Inflammatory macrophage treated with lipopolysaccharide for 1 hour (primary cell): ENCODE measurements at regions not wholly inside any gene's neighbourhood (a gene's known extent, or its start where the extent isn't known, plus 50 kb on each side); places are given as distances from the start of the nearest gene placed in this dataset.

Experiments used
- DNase-seq, 2 donors: peaks; one replicate each; pipeline ENCODE4 v3.0.0-alpha.2; 2020 to 2022

DNA sequence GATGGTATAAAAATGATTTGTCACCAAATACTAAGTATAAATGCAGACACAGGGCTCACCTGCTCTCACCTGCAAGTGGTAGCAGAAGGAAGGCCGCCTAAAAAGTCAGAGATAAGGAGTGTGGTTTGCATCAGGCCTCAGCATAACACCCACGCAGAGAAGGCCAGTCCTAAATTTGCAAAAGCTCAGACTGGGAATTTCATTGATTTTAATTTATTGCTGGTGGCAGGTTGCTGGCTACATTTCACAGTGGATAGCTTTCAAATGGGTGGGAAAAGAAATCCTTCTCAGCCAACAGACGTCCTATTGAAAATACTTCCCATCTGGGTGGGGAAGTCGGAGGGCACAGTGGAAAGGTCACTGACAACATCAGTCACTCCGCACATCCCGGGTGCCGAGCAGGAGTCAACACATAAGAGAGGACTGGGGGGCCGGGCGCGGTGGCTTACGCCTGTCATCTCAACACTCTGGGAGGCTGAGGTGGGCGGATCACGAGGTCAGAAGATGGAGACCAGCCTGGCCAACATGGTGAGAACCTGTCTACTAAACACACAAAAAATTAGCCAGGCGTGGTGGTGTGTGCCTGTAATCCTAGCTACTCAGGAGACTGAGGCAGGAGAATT is 561.8 kb upstream of the MKI67 start:
- DNase-seq: no peak

GRCh38 chr10:128689667-128690066 is 563.4 kb upstream of the MKI67 start:
- no peak for DNase-seq

- DNase-seq: no peak
Measured at GRCh38 chr10:128693493-128694131, 567.4 kb upstream of the MKI67 start.

DNA sequence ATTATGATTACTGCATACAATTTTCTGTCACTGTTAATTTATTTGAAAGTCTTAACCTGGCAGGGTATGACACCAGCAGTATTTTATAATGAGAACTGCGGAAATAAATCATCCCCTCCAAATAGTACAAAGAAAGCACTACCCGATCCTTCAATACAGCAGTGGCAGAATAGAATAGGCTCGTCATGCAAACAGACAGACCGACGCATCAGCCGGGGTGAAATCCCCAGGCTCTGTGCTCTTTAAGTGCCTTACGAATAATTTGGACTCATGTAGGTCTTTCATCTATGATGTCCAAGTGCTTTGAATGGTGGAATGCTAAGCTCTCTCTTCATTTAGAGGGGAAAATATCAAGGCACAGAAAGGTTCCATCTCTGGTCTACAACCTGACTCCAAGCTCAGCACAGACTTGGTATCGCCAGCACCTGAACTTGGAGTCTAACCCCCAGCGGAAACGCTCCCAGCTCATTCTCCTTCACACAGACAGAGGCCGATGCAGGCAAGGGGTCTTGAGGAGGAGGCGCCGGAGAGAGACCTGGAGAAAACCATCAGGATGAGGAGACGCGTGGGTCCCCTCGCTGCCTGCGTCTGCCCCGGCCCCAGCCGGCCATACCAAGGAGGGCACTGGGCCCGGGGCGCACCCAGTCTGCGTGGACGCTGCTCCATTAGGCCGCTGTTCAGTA is 568.1 kb upstream of the MKI67 start:
- DNase-seq: no peak

- DNase-seq: no peak
Measured at GRCh38 chr10:128694851-128695725, 568.9 kb upstream of the MKI67 start.

GRCh38 chr10:128695931-128696330 is 569.7 kb upstream of the MKI67 start:
- no peak for DNase-seq

DNA sequence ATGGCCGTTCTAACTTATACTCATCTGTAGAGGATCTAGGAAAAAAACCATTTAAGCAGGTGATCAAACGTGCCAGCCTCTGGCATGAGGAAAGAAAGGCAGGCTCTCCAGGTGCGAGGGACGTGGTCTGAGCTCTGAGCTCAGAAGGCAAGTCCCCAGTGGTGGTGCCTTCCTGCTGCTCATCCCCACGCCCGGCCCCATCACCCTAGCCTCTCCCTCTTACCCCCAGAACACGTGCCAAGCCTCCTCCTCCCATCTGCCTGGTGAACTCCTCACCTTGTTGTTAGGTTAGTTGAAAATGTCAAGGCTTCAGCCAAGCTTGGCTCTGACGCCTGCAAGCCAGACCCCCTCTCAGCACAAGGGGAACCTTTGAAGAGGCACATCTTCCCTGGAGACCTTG is 571.2 kb upstream of the MKI67 start:
- no peak for DNase-seq

DNA sequence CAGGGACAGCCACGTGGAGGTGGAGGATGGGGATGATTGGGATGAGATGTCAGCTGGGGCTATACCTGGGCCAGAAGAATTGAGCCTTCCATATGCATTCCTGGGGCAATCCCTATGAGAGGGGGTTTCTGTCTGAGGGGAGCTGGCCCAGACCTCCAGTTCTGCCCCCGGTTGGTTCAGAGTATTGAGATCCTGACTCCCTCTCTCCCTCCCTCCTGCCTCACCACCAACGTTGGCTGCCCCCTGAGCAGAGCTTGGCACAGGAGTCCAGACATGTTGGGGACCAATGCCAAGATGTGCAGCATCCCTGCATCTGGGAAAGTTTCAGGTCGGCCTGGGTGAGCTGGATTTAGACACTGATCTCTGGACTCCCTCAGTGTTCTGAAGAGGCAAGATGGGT is 575.2 kb upstream of the MKI67 start:
- DNase-seq: no peak

- DNase-seq: no peak
Measured at GRCh38 chr10:128701837-128702236, 575.6 kb upstream of the MKI67 start.

DNA sequence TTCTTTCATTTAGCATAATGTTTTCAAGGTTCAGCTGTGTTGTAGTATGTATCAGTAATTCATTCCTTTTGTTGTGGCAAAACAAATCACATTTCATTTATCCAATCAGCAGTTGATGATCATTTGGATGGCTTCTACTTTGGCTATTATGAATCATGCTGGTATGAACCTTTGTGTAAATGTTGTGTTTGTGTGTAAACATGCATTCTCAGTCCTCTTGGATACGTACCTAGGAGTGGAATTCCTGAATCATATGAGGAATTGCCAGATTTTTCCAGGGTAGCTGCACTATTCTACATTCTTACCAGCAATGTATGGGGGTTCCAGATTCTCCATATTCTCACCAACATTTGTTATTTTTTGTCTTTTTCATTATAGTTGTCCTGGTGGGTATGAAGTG is 578.5 kb upstream of the MKI67 start:
- no peak for DNase-seq

DNA sequence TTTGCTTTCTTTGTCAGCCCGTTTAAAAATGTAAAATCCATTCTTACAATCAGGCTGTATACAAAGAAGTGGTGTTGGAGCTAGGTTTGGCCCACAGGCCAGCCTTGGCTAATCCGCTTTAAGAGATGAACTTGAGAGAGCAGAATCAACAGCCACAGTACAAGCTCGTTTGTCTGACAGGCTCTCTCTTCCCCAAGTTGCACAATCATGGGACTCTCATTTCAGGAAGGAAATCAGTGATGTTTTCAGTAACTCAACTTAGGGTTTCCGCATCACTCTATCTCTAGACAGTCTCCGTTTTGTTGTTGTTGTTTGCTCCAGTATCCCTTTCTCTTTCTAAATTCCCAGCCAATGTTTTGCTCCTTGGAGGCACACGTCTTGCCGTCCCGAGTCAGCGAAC is 582.0 kb upstream of the MKI67 start:
- DNase-seq: no peak

DNA sequence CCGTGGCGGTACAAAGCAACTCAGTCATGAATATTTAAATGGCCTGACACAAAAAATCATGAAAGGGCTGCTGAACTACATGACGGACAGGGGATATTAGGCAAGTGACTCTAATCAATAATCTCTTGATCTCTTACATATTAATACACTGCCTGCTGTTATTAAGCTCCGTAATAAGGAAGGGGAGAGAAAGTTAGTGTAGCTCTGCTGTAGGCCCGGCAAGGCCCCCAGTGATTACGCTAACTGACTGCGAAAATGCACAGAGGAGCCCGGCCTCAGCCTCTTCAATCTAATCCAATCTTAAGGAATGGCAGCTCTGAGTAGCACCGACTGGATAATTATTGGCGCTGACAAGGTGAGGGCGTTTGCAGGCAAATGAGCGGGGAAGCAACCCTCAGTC is 583.5 kb upstream of the MKI67 start:
- no peak for DNase-seq

GRCh38 chr10:128710098-128710797 is 584.0 kb upstream of the MKI67 start:
- DNase-seq: no peak

GRCh38 chr10:128710798-128711183 is 584.6 kb upstream of the MKI67 start:
- no peak for DNase-seq

- DNase-seq: no peak
Measured at GRCh38 chr10:128711806-128712205, 585.6 kb upstream of the MKI67 start.

GRCh38 chr10:128712661-128713400 is 586.6 kb upstream of the MKI67 start:
- DNase-seq: no peak

DNA sequence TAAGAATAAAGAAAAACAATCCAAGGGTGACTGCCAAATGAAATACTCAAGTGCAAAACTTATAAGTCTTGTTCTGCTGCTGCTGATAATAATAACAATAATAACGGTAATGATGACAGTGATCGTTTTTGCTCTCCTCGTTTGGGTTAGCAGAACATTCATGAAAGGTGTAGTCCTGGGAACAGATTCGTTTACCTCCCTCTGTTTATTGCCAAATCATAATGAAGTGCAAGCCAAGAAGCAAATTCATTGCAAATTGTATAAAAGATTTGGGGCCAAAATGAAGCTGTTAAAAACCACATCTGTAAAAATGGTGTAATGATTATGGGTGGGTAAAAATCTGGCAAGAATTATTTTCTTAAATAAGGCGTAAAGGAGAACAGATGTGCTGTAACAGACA is 587.2 kb upstream of the MKI67 start:
- DNase-seq: no peak

GRCh38 chr10:128713874-128714570 is 587.8 kb upstream of the MKI67 start:
- DNase-seq: no peak

- DNase-seq: no peak
Measured at GRCh38 chr10:128714644-128715415, 588.6 kb upstream of the MKI67 start.

GRCh38 chr10:128716181-128716580 is 590.0 kb upstream of the MKI67 start:
- no peak for DNase-seq
